PC-3 (cell line): ENCODE measurements at regions not wholly inside any gene's neighbourhood (a gene's known extent, or its start where the extent isn't known, plus 50 kb on each side); places are given as distances from the start of the nearest gene placed in this dataset.

Experiments used
- ATAC-seq: fragments of 200-7000 bp; cut with Tn5 transposase; 2 replicates; pipeline ENCODE4 v1.9.1; 2020; ENCODE audit warnings: mild to moderate bottlenecking, moderate library complexity
- BruUV-seq: library from RNA; stranded (reverse); fragments of 400-500 nt; replicated peaks from 2 replicates; lab custom pipeline; 2021; lab: Mats Ljungman, UMichigan
- CTCF ChIA-PET: fragments of 300-600 bp; sonication (Branson Sonifier 250); formaldehyde crosslinking; loops from one replicate; lab custom pipeline; 2022; ENCODE audit warnings: antibody characterized with exemption; lab: Charles Lee
- POLR2A ChIA-PET: fragments of 300-600 bp; sonication (Branson Sonifier 250); formaldehyde crosslinking; loops from one replicate; lab custom pipeline; 2022; ENCODE audit warnings: antibody characterized with exemption; ENCODE audit not compliant: unreplicated experiment; lab: Charles Lee
- DNase-seq: peaks from one replicate; pipeline ENCODE4 v3.0.0-alpha.2; 2015
- H2AFZ ChIP-seq: fragments of 300-600 bp; sonication (generic); 2 replicates; pipeline ENCODE4 v1.6.0; 2016; ENCODE audit warnings: antibody characterized with exemption, low read length
- H3F3A ChIP-seq: fragments of 300-600 bp; sonication (generic); one replicate; pipeline ENCODE4 v1.6.0; 2017; ENCODE audit warnings: antibody characterized with exemption, low read length, control low read depth, mild to moderate bottlenecking; ENCODE audit not compliant: unreplicated experiment
- H3K27ac ChIP-seq: fragments of 300-600 bp; sonication (generic); 2 replicates; pipeline ENCODE4 v1.5.1; 2016; ENCODE audit warnings: mild to moderate bottlenecking, low read length
- H3K27me3 ChIP-seq: fragments of 300-600 bp; sonication (generic); 2 replicates; pipeline ENCODE4 v1.6.1; 2016; ENCODE audit warnings: low read length, mixed read lengths
- H3K36me3 ChIP-seq: fragments of 300-600 bp; sonication (generic); 2 replicates; pipeline ENCODE4 v1.6.1; 2016; ENCODE audit warnings: low read depth, mixed run types, low read length, mixed read lengths
- H3K4me1 ChIP-seq: fragments of 300-600 bp; sonication (generic); 2 replicates; pipeline ENCODE4 v1.5.1; 2016; ENCODE audit warnings: low read length; ENCODE audit not compliant: insufficient read depth
- H3K4me2 ChIP-seq: fragments of 300-600 bp; sonication (generic); 2 replicates; pipeline ENCODE4 v1.6.0; 2016; ENCODE audit warnings: low read length
- H3K4me3 ChIP-seq: fragments of 300-600 bp; sonication (generic); 2 replicates; pipeline ENCODE4 v1.5.1; 2016; ENCODE audit warnings: mild to moderate bottlenecking, low read length, mixed read lengths
- H3K79me2 ChIP-seq: fragments of 300-600 bp; sonication (generic); 2 replicates; pipeline ENCODE4 v1.6.1; 2017; ENCODE audit warnings: low read length, mixed read lengths
- H3K9ac ChIP-seq: fragments of 300-600 bp; sonication (generic); 2 replicates; pipeline ENCODE4 v1.6.0; 2016; ENCODE audit warnings: mild to moderate bottlenecking, low read length
- H3K9me2 ChIP-seq: fragments of 300-600 bp; sonication (generic); replicated peaks from 2 replicates; pipeline ENCODE4 v1.6.1; 2016; ENCODE audit warnings: mixed run types, low read length, mixed read lengths
- H3K9me3 ChIP-seq: fragments of 300-600 bp; sonication (generic); 2 replicates; pipeline ENCODE4 v1.6.1; 2016; ENCODE audit warnings: low read length, mixed read lengths
- H4K20me1 ChIP-seq: fragments of 300-600 bp; sonication (generic); 2 replicates; pipeline ENCODE4 v1.6.1; 2016; ENCODE audit warnings: low read length, mixed read lengths
- CTCF ChIP-seq: fragments of 300-600 bp; sonication (generic); conservative IDR thresholded peaks from 2 replicates; pipeline ENCODE4 v1.5.1; 2017; ENCODE audit warnings: antibody characterized with exemption, low read depth, mild to moderate bottlenecking, low read length
- EZH2 ChIP-seq: fragments of 300-600 bp; sonication (generic); IDR thresholded peaks from one replicate; pipeline ENCODE4 v1.6.1; 2017; ENCODE audit warnings: antibody characterized with exemption, mild to moderate bottlenecking, low read length; ENCODE audit not compliant: unreplicated experiment
- EZH2phosphoT487 ChIP-seq: fragments of 300-600 bp; sonication (generic); IDR thresholded peaks from 2 replicates; pipeline ENCODE4 v1.6.1; 2018; ENCODE audit warnings: mild to moderate bottlenecking, antibody characterized with exemption, low read length, borderline replicate concordance
- intact Hi-C: fragments of 100-400 bp; cut with micrococcal nuclease; formaldehyde crosslinking; loops from 2 replicates; pipeline ENCODE4 v1.9.0; 2023

GRCh38 chr1:37238364-37239224 is 204.3 kb upstream of the GRIK3 start:
- CTCF ChIA-PET = no interaction called here
- H3F3A ChIP-seq = no peaks in the 10 kb centered on the region
- no peaks in the 10 kb centered on the region for H3K9me2 ChIP-seq
- TF ChIP-seq EZH2 = no peak
- no peak for TF ChIP-seq CTCF
- TF ChIP-seq EZH2phosphoT487 = no peak
- ATAC-seq (no peak), DNase-seq (no peak)
- POLR2A ChIA-PET = no interaction called here
- no peaks in the 10 kb centered on the region for H3K36me3 ChIP-seq
- no peak overlapping the region for H2AFZ ChIP-seq
- no peaks in the 10 kb centered on the region for H3K9me3 ChIP-seq
- no peaks in the 10 kb centered on the region for H3K4me1 ChIP-seq
- no peak overlapping the region for H3K4me3 ChIP-seq
- no peak overlapping the region for H3K27ac ChIP-seq
- intact Hi-C loops = no loop called here
- H4K20me1 ChIP-seq = no peaks in the 10 kb centered on the region
- H3K79me2 ChIP-seq = no peaks in the 10 kb centered on the region
- H3K27me3 ChIP-seq = peaks cover 52% of the 10 kb centered on the region
- BruUV-seq = no TSS peak
- H3K9ac ChIP-seq = no peak overlapping the region
- H3K4me2 ChIP-seq = no peak overlapping the region

GRCh38 chr1:37239225-37239740 is 205.0 kb upstream of the GRIK3 start:
- Histone ChIP-seq H3K9me2 (no peaks in the 10 kb centered on the region), H3K4me2 (no peak overlapping the region), H2AFZ (no peak overlapping the region), H3K4me1 (no peaks in the 10 kb centered on the region), H3K9ac (no peak overlapping the region), H4K20me1 (no peaks in the 10 kb centered on the region), H3F3A (no peaks in the 10 kb centered on the region), H3K4me3 (no peak overlapping the region), H3K27ac (no peak overlapping the region), H3K27me3 (peaks cover 59% of the 10 kb centered on the region), H3K36me3 (no peaks in the 10 kb centered on the region), H3K9me3 (no peaks in the 10 kb centered on the region), H3K79me2 (no peaks in the 10 kb centered on the region)
- TF ChIP-seq EZH2 (no peak), CTCF (no peak), EZH2phosphoT487 (no peak)
- ATAC-seq (no peak), DNase-seq (no peak)
- ChIA-PET CTCF (no interaction called here), POLR2A (no interaction called here)
- BruUV-seq = no TSS peak
- intact Hi-C loops = no loop called here

- Histone ChIP-seq H2AFZ (no peak overlapping the region), H4K20me1 (no peaks in the 10 kb centered on the region), H3K27me3 (peaks cover 65% of the 10 kb centered on the region), H3F3A (no peaks in the 10 kb centered on the region), H3K36me3 (no peaks in the 10 kb centered on the region), H3K9ac (no peak overlapping the region), H3K4me1 (no peaks in the 10 kb centered on the region), H3K4me2 (no peak overlapping the region), H3K9me2 (no peaks in the 10 kb centered on the region), H3K79me2 (no peaks in the 10 kb centered on the region), H3K9me3 (no peaks in the 10 kb centered on the region), H3K4me3 (no peak overlapping the region), H3K27ac (no peak overlapping the region)
- CTCF ChIA-PET = no interaction called here
- POLR2A ChIA-PET = no interaction called here
- no TSS peak for BruUV-seq
- no peak for TF ChIP-seq EZH2
- TF ChIP-seq CTCF = no peak
- TF ChIP-seq EZH2phosphoT487 = no peak
- no peak for ATAC-seq
- DNase-seq = no peak
- intact Hi-C loops = no loop called here
Observed at GRCh38 chr1:37240897-37241296, 206.6 kb upstream of the GRIK3 start.
